ENCODE measurements at regions not wholly inside any gene's neighbourhood (a gene's known extent, or its start where the extent isn't known, plus 50 kb on each side); places are given as distances from the start of the nearest gene placed in this dataset.

DNA sequence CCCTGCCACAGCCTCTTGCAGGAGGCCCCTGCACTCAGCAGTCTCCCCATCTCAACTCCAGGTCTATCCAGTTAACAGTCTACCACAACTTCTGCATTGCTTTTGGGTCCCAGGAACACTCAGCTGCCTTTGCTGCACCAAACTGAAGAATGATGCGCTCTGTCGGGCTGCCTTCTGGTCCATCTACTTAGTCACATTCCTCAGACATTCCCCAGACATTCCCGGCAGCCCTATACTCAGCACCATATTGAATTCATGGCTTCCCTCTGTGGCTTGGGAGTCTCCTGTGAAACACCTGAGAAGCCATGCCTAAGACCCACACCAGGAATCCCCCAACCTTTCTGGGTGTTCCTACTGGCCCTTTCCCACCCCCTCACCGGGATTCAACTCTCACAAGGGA is 99.6 kb upstream of the COL21A1 start:
- no peak for DNase-seq (ENCODE audit: low spot score)

GRCh38 chr6:56345376-56345995 is 98.1 kb upstream of the COL21A1 start:
- no peak for DNase-seq (ENCODE audit: low spot score)

DNA sequence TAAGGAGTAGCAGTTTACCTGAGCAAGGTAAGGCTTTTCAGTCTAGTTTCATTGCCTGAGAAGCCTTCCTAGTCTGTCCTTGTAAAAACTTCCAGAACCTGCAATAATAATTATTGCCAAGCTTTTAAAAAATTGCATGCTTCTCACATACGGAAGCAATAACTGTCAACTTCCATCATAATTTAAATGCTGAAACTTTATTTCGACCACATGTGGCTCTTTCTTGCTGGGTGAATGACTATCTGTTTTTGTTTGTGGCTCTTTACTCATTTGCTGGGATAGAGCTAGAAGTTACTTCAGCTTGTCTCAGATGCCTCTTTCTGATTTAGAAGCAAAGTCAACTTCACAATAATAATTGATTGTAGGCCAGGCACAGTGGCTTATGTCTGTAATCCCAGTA is 95.9 kb upstream of the COL21A1 start:
- DNase-seq (ENCODE audit: low spot score) = no peak

GRCh38 chr6:56339524-56339923 is 92.1 kb upstream of the COL21A1 start:
- no peak for DNase-seq (ENCODE audit: low spot score)

GRCh38 chr6:56335726-56336125 is 88.3 kb upstream of the COL21A1 start:
- no peak for DNase-seq (ENCODE audit: low spot score)

DNA sequence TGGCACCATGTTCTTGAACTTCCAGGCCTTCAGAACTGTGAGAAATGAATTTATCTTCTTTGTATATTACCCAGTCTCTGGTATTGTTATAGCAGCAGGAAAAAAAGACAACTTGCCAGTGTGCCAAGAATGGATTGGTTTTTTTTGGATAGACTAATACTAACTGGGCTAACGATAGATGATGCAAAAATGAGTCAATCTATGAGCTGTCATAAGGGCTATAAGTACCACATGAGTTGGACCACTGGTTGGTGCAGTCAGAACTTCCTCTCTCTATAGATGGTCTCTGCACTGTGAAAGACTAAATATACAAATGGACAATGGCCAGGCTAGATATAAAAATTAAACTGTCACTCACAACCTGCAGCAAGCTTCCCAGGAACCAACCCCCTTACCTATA is 87.6 kb upstream of the COL21A1 start:
- no peak for DNase-seq (ENCODE audit: low spot score)

DNA sequence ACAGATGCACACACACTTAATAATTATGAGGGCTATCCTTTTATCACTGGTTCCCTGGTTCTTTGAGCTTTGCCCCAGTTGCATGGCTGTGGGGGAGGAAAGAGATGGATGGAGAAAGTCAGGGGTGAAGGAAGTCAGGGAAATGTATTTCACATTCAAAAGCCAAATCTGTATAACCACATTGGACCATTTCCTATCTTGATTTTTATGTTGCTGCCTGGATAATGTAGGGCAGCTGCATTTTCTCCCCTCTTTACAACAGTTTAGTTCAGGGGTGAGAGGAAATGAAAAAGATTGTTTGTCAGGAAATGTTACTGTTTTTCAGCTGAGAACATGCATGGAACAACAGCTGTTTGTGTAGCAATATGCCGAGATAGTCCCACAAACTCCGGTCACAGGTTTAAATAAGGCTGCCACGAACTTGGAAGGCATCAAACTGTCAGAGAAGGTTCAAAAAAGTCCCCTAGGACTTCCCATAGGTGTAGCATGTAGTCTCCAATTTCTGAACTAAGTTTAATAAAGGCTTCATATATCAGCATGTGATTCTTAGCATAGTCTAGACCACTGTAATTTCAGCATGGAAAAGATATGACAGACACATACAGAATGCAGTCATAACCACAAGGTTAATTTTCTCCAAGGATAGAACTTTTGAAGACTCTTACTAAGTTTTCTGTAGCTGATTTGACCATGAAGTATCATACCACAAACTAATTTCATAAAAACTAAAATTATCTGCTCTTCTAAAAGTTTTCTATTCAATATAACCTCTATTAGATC is 82.1 kb upstream of the COL21A1 start:
- DNase-seq (ENCODE audit: low spot score) = no peak

- no peak for DNase-seq (ENCODE audit: low spot score)
These were observed 81.3 kb upstream of the COL21A1 start for GRCh38 chr6:56328728-56329090.

- DNase-seq (ENCODE audit: low spot score) = no peak
These were observed 80.8 kb upstream of the COL21A1 start for GRCh38 chr6:56327946-56328727.

- DNase-seq (ENCODE audit: low spot score) = no peak
These were observed 77.0 kb upstream of the COL21A1 start for GRCh38 chr6:56324396-56324795.

DNA sequence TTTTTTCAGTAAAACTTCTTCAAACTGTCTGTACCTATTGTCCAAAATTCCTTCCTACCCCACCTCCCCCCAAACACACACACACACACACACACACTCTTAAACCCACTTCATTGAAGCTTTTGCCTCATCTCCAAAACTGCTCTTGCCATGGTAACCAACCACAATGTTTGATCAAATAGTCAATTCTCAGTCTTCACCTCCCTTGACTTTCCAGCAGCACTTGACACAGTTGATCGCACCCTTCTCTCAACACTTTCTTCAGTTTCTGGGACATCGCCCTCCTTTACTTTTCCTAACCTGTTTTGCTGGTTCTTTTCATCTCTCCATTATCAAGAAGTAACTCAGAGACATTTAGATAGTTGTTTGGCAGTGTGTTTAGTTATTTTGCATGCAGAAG is 71.5 kb upstream of the COL21A1 start:
- DNase-seq (ENCODE audit: low spot score) = no peak

GRCh38 chr6:56314683-56315523 is 67.5 kb upstream of the COL21A1 start:
- DNase-seq (ENCODE audit: low spot score) = no peak

- DNase-seq (ENCODE audit: low spot score) = no peak
These were observed 64.4 kb upstream of the COL21A1 start for GRCh38 chr6:56311533-56312448.

DNA sequence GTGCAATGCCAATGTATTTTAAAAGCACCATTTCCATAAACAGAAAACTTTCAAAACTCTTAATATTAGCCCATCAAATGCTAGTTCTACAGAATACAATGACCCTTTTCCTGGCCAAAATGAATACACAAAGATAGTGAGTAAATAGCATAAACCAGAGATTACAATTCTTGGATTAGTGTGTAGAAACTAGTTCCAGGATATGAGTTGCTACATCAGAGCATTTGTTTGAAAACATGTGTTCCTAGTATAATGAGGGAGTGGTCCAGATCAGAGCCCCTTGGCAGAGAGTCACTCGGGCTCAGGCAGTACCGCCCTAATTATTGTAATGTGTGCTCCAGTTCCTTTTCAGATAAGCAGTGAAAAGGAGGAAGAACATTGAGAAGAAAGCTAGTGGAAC is 63.7 kb upstream of the COL21A1 start:
- DNase-seq (ENCODE audit: low spot score) = no peak

GRCh38 chr6:56310241-56310640 is 62.9 kb upstream of the COL21A1 start:
- no peak for DNase-seq (ENCODE audit: low spot score)

GRCh38 chr6:56299916-56300315 is 52.5 kb upstream of the COL21A1 start:
- DNase-seq (ENCODE audit: low spot score) = no peak

GRCh38 chr6:56297022-56297989 is 49.9 kb upstream of the COL21A1 start:
- DNase-seq (ENCODE audit: low spot score) = no peak
